SK-N-SH treated with all-trans-retinoic acid at 6 μM for 48 hours (cell line): ENCODE measurements at regions not wholly inside any gene's neighbourhood (a gene's known extent, or its start where the extent isn't known, plus 50 kb on each side); places are given as distances from the start of the nearest gene placed in this dataset.

Experiments
- ATAC-seq: fragments of 200-7000 bp; cut with Tn5 transposase; 3 replicates; pipeline ENCODE4 v1.9.1; 2020; ENCODE audit warnings: mild to moderate bottlenecking, moderate library complexity
- ARNTL ChIP-seq: fragments of 450-650 bp; formaldehyde crosslinking; IDR thresholded peaks from 2 replicates; pipeline ENCODE4 v1.5.0; 2020; ENCODE audit warnings: low read depth, mild to moderate bottlenecking, moderate library complexity, borderline replicate concordance
- BACH2 ChIP-seq: fragments of 250-450 bp; sonication (Bioruptor Pico); IDR thresholded peaks from 2 replicates; pipeline ENCODE4 v1.9.0; 2021; ENCODE audit warnings: mild to moderate bottlenecking, borderline replicate concordance
- CSDC2 ChIP-seq: fragments of 250-450 bp; sonication (Bioruptor Pico); IDR thresholded peaks from 2 replicates; pipeline ENCODE4 v1.5.0; 2020; ENCODE audit warnings: mild to moderate bottlenecking, moderate library complexity
- ESRRG ChIP-seq: fragments of 250-450 bp; sonication (Bioruptor Pico); IDR thresholded peaks from 2 replicates; pipeline ENCODE4 v1.6.1; 2021; ENCODE audit warnings: mild to moderate bottlenecking
- ISL1 ChIP-seq: fragments of 250-450 bp; sonication (Bioruptor Pico); IDR thresholded peaks from 2 replicates; pipeline ENCODE4 v2.1.2; 2022; ENCODE audit warnings: mild to moderate bottlenecking, moderate library complexity
- OSR1 ChIP-seq: fragments of 250-450 bp; sonication (Bioruptor Pico); IDR thresholded peaks from 2 replicates; pipeline ENCODE4 v1.8.0; 2022; ENCODE audit warnings: moderate library complexity, mild to moderate bottlenecking, inconsistent platforms
- POU6F1 ChIP-seq: fragments of 250-450 bp; sonication (Bioruptor Pico); IDR thresholded peaks from 2 replicates; pipeline ENCODE4 v1.8.0; 2021; ENCODE audit warnings: low read depth, mild to moderate bottlenecking, moderate library complexity, borderline replicate concordance
- PPARA ChIP-seq: fragments of 250-450 bp; sonication (Bioruptor Pico); IDR thresholded peaks from 2 replicates; pipeline ENCODE4 v1.5.0; 2020; ENCODE audit warnings: mild to moderate bottlenecking, borderline replicate concordance
- RARB ChIP-seq: fragments of 250-450 bp; sonication (Bioruptor Pico); IDR thresholded peaks from 2 replicates; pipeline ENCODE4 v1.8.0; 2021; ENCODE audit warnings: mild to moderate bottlenecking, moderate library complexity
- SNAI2 ChIP-seq: fragments of 250-450 bp; sonication (Bioruptor Pico); IDR thresholded peaks from 2 replicates; pipeline ENCODE4 v1.5.0; 2020; ENCODE audit warnings: mild to moderate bottlenecking, moderate library complexity
- TCF4 ChIP-seq: fragments of 250-450 bp; sonication (Bioruptor Pico); IDR thresholded peaks from 2 replicates; pipeline ENCODE4 v1.8.0; 2021; ENCODE audit warnings: mild to moderate bottlenecking, moderate library complexity, borderline replicate concordance
- TOX ChIP-seq: fragments of 250-450 bp; sonication (Bioruptor Pico); IDR thresholded peaks from 2 replicates; pipeline ENCODE4 v1.8.0; 2021; ENCODE audit warnings: mild to moderate bottlenecking, moderate library complexity, borderline replicate concordance
- TSHZ2 ChIP-seq: fragments of 250-450 bp; sonication (Bioruptor Pico); IDR thresholded peaks from 2 replicates; pipeline ENCODE4 v1.5.0; 2020; ENCODE audit warnings: mild to moderate bottlenecking, moderate library complexity
- ZC3H10 ChIP-seq: fragments of 250-450 bp; sonication (Bioruptor Pico); IDR thresholded peaks from 2 replicates; pipeline ENCODE4 v1.5.1; 2021; ENCODE audit warnings: mild to moderate bottlenecking, moderate library complexity
- ZFP3 ChIP-seq: fragments of 250-450 bp; sonication (Bioruptor Pico); IDR thresholded peaks from 2 replicates; pipeline ENCODE4 v1.5.0; 2020; ENCODE audit warnings: mild to moderate bottlenecking, moderate library complexity
- ZFP30 ChIP-seq: fragments of 450-650 bp; formaldehyde crosslinking; IDR thresholded peaks from 2 replicates; pipeline ENCODE4 v1.5.0; 2022; ENCODE audit warnings: mild to moderate bottlenecking, moderate library complexity
- ZNF70 ChIP-seq: fragments of 450-650 bp; formaldehyde crosslinking; IDR thresholded peaks from 2 replicates; pipeline ENCODE4 v1.5.0; 2020; ENCODE audit warnings: mild to moderate bottlenecking, moderate library complexity
- TF ChIP-seq, protein P1 (sequence below): fragments of 250-450 bp; sonication (Bioruptor Pico); IDR thresholded peaks from 2 replicates; pipeline ENCODE4 v1.5.1; 2020; ENCODE audit warnings: low read depth, mild to moderate bottlenecking, moderate library complexity
- TF ChIP-seq, protein P2 (sequence below): fragments of 250-450 bp; sonication (Bioruptor Pico); IDR thresholded peaks from 2 replicates; pipeline ENCODE4 v1.5.1; 2021; ENCODE audit warnings: mild to moderate bottlenecking, moderate library complexity
- TF ChIP-seq, protein P3 (sequence below): fragments of 250-450 bp; sonication (Bioruptor Pico); IDR thresholded peaks from 2 replicates; pipeline ENCODE4 v1.8.0; 2020; ENCODE audit warnings: mild to moderate bottlenecking, moderate library complexity, borderline replicate concordance

DNA sequence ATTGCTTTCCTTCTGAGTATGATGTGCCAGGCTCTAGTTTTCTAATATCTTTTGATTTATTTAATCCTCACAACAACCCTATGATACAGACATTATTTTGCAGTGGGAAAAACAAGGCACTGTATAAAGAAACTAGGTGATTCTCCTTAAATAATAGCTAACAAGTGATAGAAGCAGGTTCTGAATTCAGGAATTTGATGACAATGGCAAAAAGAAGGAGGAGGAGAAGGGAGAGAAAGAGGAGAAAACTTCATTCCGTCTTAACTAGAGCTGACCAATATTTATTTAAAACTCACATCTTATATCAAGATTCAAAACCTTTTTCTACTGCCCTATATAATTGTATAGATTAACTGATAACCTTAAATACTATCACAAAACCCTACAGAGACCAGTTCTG lies 1477.1 kb upstream of the PCDH7 start:
- no peak for ATAC-seq
- TF ChIP-seq OSR1 (CRISPR knock-in tag) (no peak), ISL1 (no peak), ZNF70 (CRISPR knock-in tag) (no peak), SNAI2 (CRISPR knock-in tag) (no peak), RARB (CRISPR knock-in tag) (no peak), PPARA (no peak)
- TF ChIP-seq, protein P1, sequence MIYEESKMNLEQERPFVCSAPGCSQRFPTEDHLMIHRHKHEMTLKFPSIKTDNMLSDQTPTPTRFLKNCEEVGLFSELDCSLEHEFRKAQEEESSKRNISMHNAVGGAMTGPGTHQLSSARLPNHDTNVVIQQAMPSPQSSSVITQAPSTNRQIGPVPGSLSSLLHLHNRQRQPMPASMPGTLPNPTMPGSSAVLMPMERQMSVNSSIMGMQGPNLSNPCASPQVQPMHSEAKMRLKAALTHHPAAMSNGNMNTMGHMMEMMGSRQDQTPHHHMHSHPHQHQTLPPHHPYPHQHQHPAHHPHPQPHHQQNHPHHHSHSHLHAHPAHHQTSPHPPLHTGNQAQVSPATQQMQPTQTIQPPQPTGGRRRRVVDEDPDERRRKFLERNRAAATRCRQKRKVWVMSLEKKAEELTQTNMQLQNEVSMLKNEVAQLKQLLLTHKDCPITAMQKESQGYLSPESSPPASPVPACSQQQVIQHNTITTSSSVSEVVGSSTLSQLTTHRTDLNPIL = no peak

DNA sequence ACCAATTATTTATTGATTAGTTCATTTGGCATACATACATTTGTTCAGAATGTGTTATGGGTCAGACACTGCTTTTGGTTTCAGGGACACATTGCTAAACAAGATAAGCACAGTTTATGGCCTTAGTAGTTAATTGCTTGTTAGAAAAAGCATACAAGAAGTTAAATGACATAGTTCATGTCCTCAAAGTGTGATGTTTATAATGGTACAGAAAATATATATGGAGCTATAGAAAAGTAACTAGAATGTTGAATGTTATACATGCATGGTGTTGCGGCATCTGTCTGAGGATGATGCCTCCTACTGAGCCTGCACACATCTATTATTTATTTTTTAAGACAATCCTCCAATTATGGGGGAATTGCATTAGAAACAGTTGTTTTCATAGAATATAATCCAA lies 1476.3 kb upstream of the PCDH7 start:
- TF ChIP-seq, protein P1 = no peak
- TF ChIP-seq, protein P2, sequence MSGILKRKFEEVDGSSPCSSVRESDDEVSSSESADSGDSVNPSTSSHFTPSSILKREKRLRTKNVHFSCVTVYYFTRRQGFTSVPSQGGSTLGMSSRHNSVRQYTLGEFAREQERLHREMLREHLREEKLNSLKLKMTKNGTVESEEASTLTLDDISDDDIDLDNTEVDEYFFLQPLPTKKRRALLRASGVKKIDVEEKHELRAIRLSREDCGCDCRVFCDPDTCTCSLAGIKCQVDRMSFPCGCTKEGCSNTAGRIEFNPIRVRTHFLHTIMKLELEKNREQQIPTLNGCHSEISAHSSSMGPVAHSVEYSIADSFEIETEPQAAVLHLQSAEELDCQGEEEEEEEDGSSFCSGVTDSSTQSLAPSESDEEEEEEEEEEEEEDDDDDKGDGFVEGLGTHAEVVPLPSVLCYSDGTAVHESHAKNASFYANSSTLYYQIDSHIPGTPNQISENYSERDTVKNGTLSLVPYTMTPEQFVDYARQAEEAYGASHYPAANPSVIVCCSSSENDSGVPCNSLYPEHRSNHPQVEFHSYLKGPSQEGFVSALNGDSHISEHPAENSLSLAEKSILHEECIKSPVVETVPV (CRISPR knock-in tag) = no peak
- TF ChIP-seq ISL1 (no peak), POU6F1 (CRISPR knock-in tag) (no peak), ZNF70 (CRISPR knock-in tag) (no peak), ZFP3 (CRISPR knock-in tag) (no peak), ZFP30 (CRISPR knock-in tag) (no peak), CSDC2 (no peak), TCF4 (CRISPR knock-in tag) (no peak), SNAI2 (CRISPR knock-in tag) (no peak), ARNTL (CRISPR knock-in tag) (no peak), ZC3H10 (no peak), BACH2 (CRISPR knock-in tag) (no peak), TSHZ2 (CRISPR knock-in tag) (no peak), RARB (CRISPR knock-in tag) (no peak), TOX (CRISPR knock-in tag) (no peak)
- TF ChIP-seq, protein P3, sequence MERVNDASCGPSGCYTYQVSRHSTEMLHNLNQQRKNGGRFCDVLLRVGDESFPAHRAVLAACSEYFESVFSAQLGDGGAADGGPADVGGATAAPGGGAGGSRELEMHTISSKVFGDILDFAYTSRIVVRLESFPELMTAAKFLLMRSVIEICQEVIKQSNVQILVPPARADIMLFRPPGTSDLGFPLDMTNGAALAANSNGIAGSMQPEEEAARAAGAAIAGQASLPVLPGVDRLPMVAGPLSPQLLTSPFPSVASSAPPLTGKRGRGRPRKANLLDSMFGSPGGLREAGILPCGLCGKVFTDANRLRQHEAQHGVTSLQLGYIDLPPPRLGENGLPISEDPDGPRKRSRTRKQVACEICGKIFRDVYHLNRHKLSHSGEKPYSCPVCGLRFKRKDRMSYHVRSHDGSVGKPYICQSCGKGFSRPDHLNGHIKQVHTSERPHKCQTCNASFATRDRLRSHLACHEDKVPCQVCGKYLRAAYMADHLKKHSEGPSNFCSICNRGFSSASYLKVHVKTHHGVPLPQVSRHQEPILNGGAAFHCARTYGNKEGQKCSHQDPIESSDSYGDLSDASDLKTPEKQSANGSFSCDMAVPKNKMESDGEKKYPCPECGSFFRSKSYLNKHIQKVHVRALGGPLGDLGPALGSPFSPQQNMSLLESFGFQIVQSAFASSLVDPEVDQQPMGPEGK (CRISPR knock-in tag) = no peak
- no peak for ATAC-seq

DNA sequence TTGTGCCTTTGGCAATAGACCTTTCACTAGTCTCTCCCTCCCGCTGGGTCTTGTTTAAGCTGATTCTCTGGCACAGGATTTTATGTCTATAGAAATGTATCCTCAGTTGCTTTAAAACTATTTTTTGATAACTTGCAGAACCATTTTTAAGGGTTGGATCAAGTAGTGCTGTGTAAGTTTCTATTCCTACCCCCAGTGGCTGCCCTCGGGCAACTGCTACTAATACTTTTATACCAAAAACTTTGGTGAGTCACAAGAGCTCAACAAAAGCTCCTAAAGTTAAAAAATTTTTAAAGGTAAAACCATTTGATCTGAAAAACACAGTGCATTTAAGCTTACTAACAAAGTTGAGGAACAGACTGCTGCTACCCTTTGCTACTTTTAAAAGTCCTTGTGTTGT lies 1460.6 kb upstream of the PCDH7 start:
- TF ChIP-seq ESRRG (no peak), ZC3H10 (no peak)
- TF ChIP-seq, protein P3 (CRISPR knock-in tag) = no peak
- TF ChIP-seq, protein P1 = no peak
- TF ChIP-seq, all 23 proteins: peak for 0
- no peak for ATAC-seq
